ENCODE measurements at regions not wholly inside any gene's neighbourhood (a gene's known extent, or its start where the extent isn't known, plus 50 kb on each side); places are given as distances from the start of the nearest gene placed in this dataset.

GRCh38 chr15:98443526-98443925, 204.8 kb upstream of the IGF1R start:
- H3K27me3 ChIP-seq = no peaks in the 10 kb centered on the region
- 80 to 81% methylated on average over 7 of the region's 7 CpGs for WGBS, 2 donors
- no peaks in the 10 kb centered on the region for H3K9me3 ChIP-seq
- peaks cover 3% of the 10 kb centered on the region for H3K4me1 ChIP-seq
- intact Hi-C loops (cut with DNase I; ENCODE audit: low total_unique reads) = no loop called here
- H3K36me3 ChIP-seq (ENCODE audit: low read depth, missing control alignments) = no peaks in the 10 kb centered on the region
- no peak overlapping the region for H3K27ac ChIP-seq
- no peak for TF ChIP-seq POLR2A (IDR thresholded peaks at IDR 0.05)
- TF ChIP-seq, protein P1, sequence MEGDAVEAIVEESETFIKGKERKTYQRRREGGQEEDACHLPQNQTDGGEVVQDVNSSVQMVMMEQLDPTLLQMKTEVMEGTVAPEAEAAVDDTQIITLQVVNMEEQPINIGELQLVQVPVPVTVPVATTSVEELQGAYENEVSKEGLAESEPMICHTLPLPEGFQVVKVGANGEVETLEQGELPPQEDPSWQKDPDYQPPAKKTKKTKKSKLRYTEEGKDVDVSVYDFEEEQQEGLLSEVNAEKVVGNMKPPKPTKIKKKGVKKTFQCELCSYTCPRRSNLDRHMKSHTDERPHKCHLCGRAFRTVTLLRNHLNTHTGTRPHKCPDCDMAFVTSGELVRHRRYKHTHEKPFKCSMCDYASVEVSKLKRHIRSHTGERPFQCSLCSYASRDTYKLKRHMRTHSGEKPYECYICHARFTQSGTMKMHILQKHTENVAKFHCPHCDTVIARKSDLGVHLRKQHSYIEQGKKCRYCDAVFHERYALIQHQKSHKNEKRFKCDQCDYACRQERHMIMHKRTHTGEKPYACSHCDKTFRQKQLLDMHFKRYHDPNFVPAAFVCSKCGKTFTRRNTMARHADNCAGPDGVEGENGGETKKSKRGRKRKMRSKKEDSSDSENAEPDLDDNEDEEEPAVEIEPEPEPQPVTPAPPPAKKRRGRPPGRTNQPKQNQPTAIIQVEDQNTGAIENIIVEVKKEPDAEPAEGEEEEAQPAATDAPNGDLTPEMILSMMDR (IDR thresholded peaks at IDR 0.05) = no peak
- H3K4me3 ChIP-seq = no peak overlapping the region
- no peak for DNase-seq

- Histone ChIP-seq H3K27ac (no peak overlapping the region), H3K4me1 (peaks cover 3% of the 10 kb centered on the region), H3K4me3 (no peak overlapping the region), H3K36me3 (ENCODE audit: low read depth, missing control alignments) (no peaks in the 10 kb centered on the region), H3K9me3 (no peaks in the 10 kb centered on the region), H3K27me3 (no peaks in the 10 kb centered on the region)
- no peak for DNase-seq
- WGBS, 2 donors = 56 to 66% methylated on average over 9 of the region's 9 CpGs
- intact Hi-C loops (cut with DNase I; ENCODE audit: low total_unique reads) = no loop called here
- TF ChIP-seq POLR2A (IDR thresholded peaks at IDR 0.05) = no peak
- TF ChIP-seq, protein P1 (IDR thresholded peaks at IDR 0.05) = no peak
These were observed 204.2 kb upstream of the IGF1R start for GRCh38 chr15:98444138-98444537.

DNA sequence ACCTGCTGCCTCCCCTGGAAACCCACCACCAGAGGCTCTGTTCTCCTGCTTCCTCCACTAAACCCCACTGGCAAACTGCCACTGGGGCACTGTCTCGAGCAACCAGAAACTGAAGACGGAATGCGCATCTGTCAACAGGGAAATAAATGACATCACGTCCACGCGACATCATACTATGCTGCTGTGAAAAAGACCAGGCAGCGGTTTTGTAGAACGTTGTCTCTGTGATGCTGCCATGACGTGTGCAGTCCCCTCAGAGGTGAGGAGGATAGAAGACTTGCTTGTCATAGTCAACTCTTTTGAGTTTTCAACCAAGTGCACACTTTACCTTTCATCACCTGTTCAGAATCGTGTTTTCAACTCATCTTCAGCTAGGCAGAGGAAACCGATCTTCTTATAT, 203.0 kb upstream of the IGF1R start:
- Histone ChIP-seq H3K4me1 (peaks cover 3% of the 10 kb centered on the region), H3K36me3 (ENCODE audit: low read depth, missing control alignments) (no peaks in the 10 kb centered on the region), H3K27me3 (no peaks in the 10 kb centered on the region), H3K9me3 (no peaks in the 10 kb centered on the region), H3K27ac (no peak overlapping the region), H3K4me3 (no peak overlapping the region)
- no peak for DNase-seq
- intact Hi-C loops (cut with DNase I; ENCODE audit: low total_unique reads) = no loop called here
- WGBS, 2 donors = 93 to 95% methylated on average over 11 of the region's 11 CpGs
- TF ChIP-seq, protein P1 (IDR thresholded peaks at IDR 0.05) = no peak
- no peak for TF ChIP-seq POLR2A (IDR thresholded peaks at IDR 0.05)

- Histone ChIP-seq H3K4me3 (no peak overlapping the region), H3K27ac (no peak overlapping the region), H3K27me3 (no peaks in the 10 kb centered on the region), H3K9me3 (no peaks in the 10 kb centered on the region), H3K36me3 (ENCODE audit: low read depth, missing control alignments) (no peaks in the 10 kb centered on the region), H3K4me1 (peaks cover 3% of the 10 kb centered on the region)
- intact Hi-C loops (cut with DNase I; ENCODE audit: low total_unique reads) = no loop called here
- DNase-seq = no peak
- TF ChIP-seq, protein P1 (IDR thresholded peaks at IDR 0.05) = no peak
- no peak for TF ChIP-seq POLR2A (IDR thresholded peaks at IDR 0.05)
- 88 to 89% methylated on average over 8 of the region's 8 CpGs for WGBS, 2 donors
These were observed 202.3 kb upstream of the IGF1R start for GRCh38 chr15:98446083-98446482.

DNA sequence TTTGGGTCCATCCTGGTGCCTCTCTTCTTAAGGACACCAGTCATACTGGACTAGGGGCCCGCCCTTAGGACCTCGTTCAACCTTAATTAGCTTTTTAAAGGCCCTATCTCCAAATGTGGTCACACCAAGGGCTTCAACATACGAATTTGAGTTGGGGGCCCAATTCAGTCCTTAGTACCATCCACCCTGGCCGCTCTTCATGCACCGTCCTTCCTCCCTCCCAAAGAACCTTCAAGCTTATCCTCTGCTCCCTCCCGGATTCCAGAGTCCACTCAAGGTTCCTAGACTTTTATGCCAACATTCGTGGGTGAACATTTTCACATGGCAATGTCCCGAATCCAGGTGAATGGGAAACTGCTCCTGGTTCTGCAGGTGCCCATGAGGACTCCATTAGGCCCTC, 201.3 kb upstream of the IGF1R start:
- Histone ChIP-seq H3K4me3 (no peak overlapping the region), H3K4me1 (peaks cover 3% of the 10 kb centered on the region), H3K27ac (no peak overlapping the region), H3K27me3 (no peaks in the 10 kb centered on the region), H3K36me3 (ENCODE audit: low read depth, missing control alignments) (no peaks in the 10 kb centered on the region), H3K9me3 (no peaks in the 10 kb centered on the region)
- intact Hi-C loops (cut with DNase I; ENCODE audit: low total_unique reads) = no loop called here
- TF ChIP-seq POLR2A (IDR thresholded peaks at IDR 0.05) = no peak
- TF ChIP-seq, protein P1 (IDR thresholded peaks at IDR 0.05) = no peak
- DNase-seq = no peak
- WGBS, 2 donors = 82 to 83% methylated on average over 8 of the region's 8 CpGs
